Spleen (tissue), 11 donors: ENCODE measurements at regions not wholly inside any gene's neighbourhood (a gene's known extent, or its start where the extent isn't known, plus 50 kb on each side); places are given as distances from the start of the nearest gene placed in this dataset.

Source experiments
- DNase-seq: peaks from one replicate; pipeline ENCODE4 v3.0.0-alpha.2; 2020
- H3K27ac ChIP-seq, 8 donors: fragments of 200-600 bp; sonication (generic) in 7 of 8; 1 replicate in 4 of 8; 2 replicates in 4 of 8; pipeline versions ENCODE4 v1.5.0 to v1.8.0; 2016 to 2021; ENCODE audit warnings: inconsistent platforms in 4 of 8, mild to moderate bottlenecking in 4 of 8, moderate library complexity in 1 of 8
- H3K27me3 ChIP-seq, 7 donors: fragments of 200-600 bp; sonication (generic) in 6 of 7; replicated peaks in 1 of 7; 1 replicate in 4 of 7; 2 replicates in 3 of 7; pipeline versions ENCODE4 v1.5.0 to v1.8.0; 2016 to 2021; ENCODE audit warnings: inconsistent platforms in 3 of 7, mild to moderate bottlenecking in 1 of 7
- H3K36me3 ChIP-seq, 6 donors: fragments of 200-600 bp; sonication (generic) in 5 of 6; 1 replicate in 4 of 6; 2 replicates in 2 of 6; pipeline versions ENCODE4 v1.5.0 to v1.8.0; 2016 to 2021; ENCODE audit warnings: inconsistent platforms in 2 of 6
- H3K4me1 ChIP-seq, 6 donors: fragments of 200-600 bp; sonication (generic) in 5 of 6; 1 replicate in 3 of 6; 2 replicates in 3 of 6; pipeline versions ENCODE4 v1.5.0 to v1.8.0; 2016 to 2021; ENCODE audit warnings: inconsistent platforms in 3 of 6
- H3K4me3 ChIP-seq, 8 donors: fragments of 200-600 bp; sonication (generic) in 7 of 8; 1 replicate in 4 of 8; 2 replicates in 4 of 8; pipeline versions ENCODE4 v1.5.0 to v1.8.0; 2016 to 2021; ENCODE audit warnings: inconsistent platforms in 4 of 8, mild to moderate bottlenecking in 4 of 8, moderate library complexity in 2 of 8
- H3K9me3 ChIP-seq, 8 donors: fragments of 200-600 bp; sonication (generic) in 7 of 8; 1 replicate in 4 of 8; 2 replicates in 4 of 8; pipeline versions ENCODE4 v1.5.0 to v1.8.0; 2016 to 2021; ENCODE audit warnings: inconsistent platforms in 4 of 8
- POLR2A ChIP-seq, 3 donors: fragments of 450-650 bp; IDR thresholded peaks; one replicate each; pipeline ENCODE4 v1.5.1; 2017; ENCODE audit warnings: antibody characterized with exemption in 3 of 3, mild to moderate bottlenecking in 1 of 3
- POLR2AphosphoS5 ChIP-seq, 3 donors: sonication (generic); formaldehyde crosslinking; IDR thresholded peaks; one replicate each; pipeline ENCODE4 v1.5.1; 2017; ENCODE audit warnings: antibody characterized with exemption in 3 of 3
- WGBS, 5 donors: extraction: QIAGEN DNeasy Blood & Tissue Kit in 3 of 5; methylation state at CpG; one replicate each; pipeline versions ENCODE4 v1.1.5 to v1.1.7; 2013 to 2018; 5-methylcytosine and 5-hydroxymethylcytosine counted together
- intact Hi-C: fragments of 100-400 bp; cut with DNase I; formaldehyde crosslinking; loops from one replicate; pipeline ENCODE4 v1.15.0; 2023; ENCODE audit warnings: low total_unique reads
- TF ChIP-seq, protein P1 (sequence below), 11 experiments: fragments of 200-600 bp in 7 of 11; fragments of 450-650 bp in 4 of 11; sonication (generic) in 4 of 11; IDR thresholded peaks in 8 of 11; conservative IDR thresholded peaks in 3 of 11; 1 replicate in 7 of 11; 2 replicates in 4 of 11; pipeline versions ENCODE4 v1.4.0 to v1.8.0; 2016 to 2021; ENCODE audit warnings: antibody characterized with exemption in 11 of 11, inconsistent platforms in 4 of 11, mild to moderate bottlenecking in 1 of 11
- donor health status: healthy with polysubstance abuse.
- donor health status: DM: no; HTN: no; CAD: no; lungs with moderate emphysema.
- donor health status: DM: no; HTN: no; CAD: no.
- donor health status: Bipolar disorder and iron deficiency.
- donor health status: healthy.
- donor health status: DM: no; HTN: no; CAD: no.
- donor health status: DM: yes; HTN: yes; CAD: no.

DNA sequence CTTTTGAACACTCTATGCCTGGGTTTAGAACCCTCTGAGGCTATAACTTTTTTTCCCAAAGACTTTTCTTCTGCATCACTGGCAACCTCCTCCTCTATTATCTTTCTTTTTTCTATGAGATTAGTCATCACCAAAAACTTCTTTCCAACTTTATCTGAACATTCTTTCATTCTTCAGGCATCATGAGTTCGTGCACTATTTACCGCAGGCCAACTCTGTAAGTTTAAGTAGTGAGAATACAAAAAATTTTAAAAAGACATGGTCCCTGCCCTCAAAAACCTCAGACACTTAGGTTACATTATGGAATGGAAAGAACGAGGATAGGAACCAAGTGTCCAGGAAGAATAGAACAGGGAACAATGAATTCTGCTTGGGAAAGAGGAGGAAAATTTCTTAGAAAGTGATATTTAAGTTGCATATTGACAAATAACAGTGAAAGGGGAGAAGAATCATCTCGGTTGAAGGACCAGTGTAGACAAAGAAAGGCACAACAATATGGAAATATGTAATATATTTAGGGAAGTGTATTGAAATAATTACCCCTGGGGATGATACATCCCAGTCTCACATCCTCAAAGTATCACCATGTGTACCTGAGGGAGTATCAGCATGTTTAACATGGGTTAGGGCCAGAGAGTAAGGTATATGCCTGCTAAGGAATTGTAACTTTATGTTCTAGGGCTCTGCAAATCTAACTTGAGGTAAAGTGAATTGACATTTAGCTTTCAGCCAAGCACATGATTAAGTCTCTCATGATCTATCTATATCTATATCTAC lies 196.5 kb upstream of the NREP start:
- Histone ChIP-seq H3K9me3 (no peaks in the 10 kb centered on the region), H3K27me3 (no peaks in the 10 kb centered on the region), H3K36me3 (no peaks in the 10 kb centered on the region), H3K27ac (no peak overlapping the region), H3K4me1 (peaks cover 0 to 7% (median 0%) of the 10 kb centered on the region in 6 donors), H3K4me3 (no peak overlapping the region)
- WGBS, 5 donors: 77 to 85% (median 84%) methylated on average over 4 of the region's 4 CpGs
- intact Hi-C loops: no loop called here
- DNase-seq: no peak
- TF ChIP-seq, protein P1, sequence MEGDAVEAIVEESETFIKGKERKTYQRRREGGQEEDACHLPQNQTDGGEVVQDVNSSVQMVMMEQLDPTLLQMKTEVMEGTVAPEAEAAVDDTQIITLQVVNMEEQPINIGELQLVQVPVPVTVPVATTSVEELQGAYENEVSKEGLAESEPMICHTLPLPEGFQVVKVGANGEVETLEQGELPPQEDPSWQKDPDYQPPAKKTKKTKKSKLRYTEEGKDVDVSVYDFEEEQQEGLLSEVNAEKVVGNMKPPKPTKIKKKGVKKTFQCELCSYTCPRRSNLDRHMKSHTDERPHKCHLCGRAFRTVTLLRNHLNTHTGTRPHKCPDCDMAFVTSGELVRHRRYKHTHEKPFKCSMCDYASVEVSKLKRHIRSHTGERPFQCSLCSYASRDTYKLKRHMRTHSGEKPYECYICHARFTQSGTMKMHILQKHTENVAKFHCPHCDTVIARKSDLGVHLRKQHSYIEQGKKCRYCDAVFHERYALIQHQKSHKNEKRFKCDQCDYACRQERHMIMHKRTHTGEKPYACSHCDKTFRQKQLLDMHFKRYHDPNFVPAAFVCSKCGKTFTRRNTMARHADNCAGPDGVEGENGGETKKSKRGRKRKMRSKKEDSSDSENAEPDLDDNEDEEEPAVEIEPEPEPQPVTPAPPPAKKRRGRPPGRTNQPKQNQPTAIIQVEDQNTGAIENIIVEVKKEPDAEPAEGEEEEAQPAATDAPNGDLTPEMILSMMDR (IDR thresholded peaks at IDR 0.05 in 8 of 11, conservative IDR thresholded peaks at IDR 0.05 in 3 of 11): no peak
- no peak for TF ChIP-seq POLR2A (IDR thresholded peaks at IDR 0.05)
- TF ChIP-seq POLR2AphosphoS5 (IDR thresholded peaks at IDR 0.05): no peak

DNA sequence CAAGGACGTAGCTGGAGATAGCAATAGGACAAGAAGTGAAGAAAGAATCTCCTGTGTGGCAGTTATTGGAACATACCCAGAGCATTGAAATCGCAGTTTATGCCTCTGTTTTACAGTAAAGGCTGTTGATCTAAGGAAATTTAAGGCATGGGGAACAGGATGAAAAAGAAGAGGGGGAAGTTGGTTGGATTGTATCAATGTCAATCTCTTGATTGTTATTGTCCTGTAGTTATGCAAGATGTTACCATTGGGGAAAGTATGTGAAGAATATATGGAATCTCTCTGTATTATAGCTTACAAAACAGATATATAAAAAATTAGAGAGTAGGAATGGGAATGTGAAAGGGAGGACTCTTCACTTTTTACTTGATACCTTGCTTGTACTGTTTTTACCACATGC lies 195.6 kb upstream of the NREP start:
- no peaks in the 10 kb centered on the region for H3K9me3 ChIP-seq
- H3K4me1 ChIP-seq: peaks cover 0 to 7% (median 0%) of the 10 kb centered on the region in 6 donors
- H3K36me3 ChIP-seq: no peaks in the 10 kb centered on the region
- no peak overlapping the region for H3K27ac ChIP-seq
- WGBS, 5 donors: 68 to 91% (median 78%) methylated on average over 2 of the region's 2 CpGs
- intact Hi-C loops: no loop called here
- no peak for DNase-seq
- TF ChIP-seq POLR2A (IDR thresholded peaks at IDR 0.05): no peak
- TF ChIP-seq POLR2AphosphoS5 (IDR thresholded peaks at IDR 0.05): no peak
- TF ChIP-seq, protein P1 (IDR thresholded peaks at IDR 0.05 in 8 of 11, conservative IDR thresholded peaks at IDR 0.05 in 3 of 11): no peak
- no peak overlapping the region for H3K4me3 ChIP-seq
- H3K27me3 ChIP-seq: no peaks in the 10 kb centered on the region

DNA sequence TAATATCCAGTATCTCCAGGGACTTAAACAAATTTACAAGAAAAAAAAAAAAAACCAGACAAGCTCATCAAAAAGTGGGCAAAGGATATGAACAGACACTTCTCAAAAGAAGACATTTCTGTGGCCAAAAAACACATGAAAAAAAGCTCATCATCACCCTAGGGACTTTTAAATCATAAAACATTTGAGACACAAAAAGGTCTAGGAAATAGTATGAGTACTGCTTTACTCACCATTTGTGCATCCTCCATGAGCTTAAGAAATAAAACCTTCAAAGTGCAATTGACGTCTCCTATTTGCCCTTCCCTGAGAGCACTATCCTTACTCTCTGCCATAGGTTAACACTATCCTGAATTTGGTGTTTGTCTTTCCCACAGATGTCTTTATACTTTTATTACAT lies 193.7 kb upstream of the NREP start:
- intact Hi-C loops: no loop called here
- Histone ChIP-seq H3K27ac (no peak overlapping the region), H3K36me3 (no peaks in the 10 kb centered on the region), H3K9me3 (no peaks in the 10 kb centered on the region), H3K4me1 (peaks cover 0 to 7% (median 0%) of the 10 kb centered on the region in 6 donors), H3K27me3 (no peaks in the 10 kb centered on the region), H3K4me3 (no peak overlapping the region)
- TF ChIP-seq, protein P1 (IDR thresholded peaks at IDR 0.05 in 8 of 11, conservative IDR thresholded peaks at IDR 0.05 in 3 of 11): no peak
- TF ChIP-seq POLR2A (IDR thresholded peaks at IDR 0.05) (no peak), POLR2AphosphoS5 (IDR thresholded peaks at IDR 0.05) (no peak)
- DNase-seq: no peak
- WGBS, 5 donors: 84 to 95% (median 89%) methylated on average over 1 of the region's 1 CpG

DNA sequence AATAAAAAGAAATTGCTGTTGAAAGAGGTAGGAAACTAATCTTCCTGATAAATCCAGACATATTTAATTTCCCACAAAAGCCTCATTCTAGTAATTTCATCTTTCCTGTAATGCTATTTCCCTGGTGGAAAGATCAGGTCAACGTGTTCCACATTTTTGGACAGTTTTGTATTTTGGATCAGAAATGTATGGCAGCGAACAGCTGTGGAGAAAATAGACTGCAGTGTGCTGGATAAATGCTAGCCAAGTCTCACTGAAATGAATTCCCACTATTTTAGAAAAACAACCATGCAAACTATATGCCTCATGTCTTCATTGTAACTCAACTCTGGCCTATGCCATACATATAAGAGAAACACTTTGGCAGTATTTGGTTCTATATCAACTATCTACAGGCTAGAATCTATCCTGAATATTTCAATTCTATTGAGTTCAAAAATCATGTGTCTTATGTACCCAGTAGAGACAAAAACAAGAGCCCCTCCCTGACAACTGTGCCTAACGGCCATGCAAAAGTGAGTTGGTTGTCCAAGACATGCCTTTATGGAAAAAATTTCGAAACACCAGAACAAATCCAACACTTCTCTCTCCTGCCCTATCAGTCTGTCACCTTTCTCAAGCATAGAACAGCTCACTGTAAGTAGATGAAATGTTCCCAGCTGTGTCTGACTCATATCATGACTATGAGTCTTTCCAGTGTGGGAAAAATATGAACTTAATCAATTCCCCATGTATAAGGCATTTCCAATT lies 191.3 kb upstream of the NREP start:
- TF ChIP-seq, protein P1 (IDR thresholded peaks at IDR 0.05 in 8 of 11, conservative IDR thresholded peaks at IDR 0.05 in 3 of 11): no peak
- TF ChIP-seq POLR2A (IDR thresholded peaks at IDR 0.05) (no peak), POLR2AphosphoS5 (IDR thresholded peaks at IDR 0.05) (no peak)
- no peaks in the 10 kb centered on the region for H3K27me3 ChIP-seq
- intact Hi-C loops: no loop called here
- 65 to 82% (median 80%) methylated on average over 4 of the region's 4 CpGs for WGBS, 5 donors
- no peaks in the 10 kb centered on the region for H3K36me3 ChIP-seq
- no peak overlapping the region for H3K4me3 ChIP-seq
- DNase-seq: no peak
- H3K4me1 ChIP-seq: no peaks in the 10 kb centered on the region
- H3K27ac ChIP-seq: no peak overlapping the region
- no peaks in the 10 kb centered on the region for H3K9me3 ChIP-seq
